Muscle layer of duodenum (tissue), 2 donors: ENCODE measurements at regions not wholly inside any gene's neighbourhood (a gene's known extent, or its start where the extent isn't known, plus 50 kb on each side); places are given as distances from the start of the nearest gene placed in this dataset.
A peak's percentile ranks its signal among the peaks of the same experiment; 100 is the strongest.

ENCODE experiments used
- H3K27ac ChIP-seq: one replicate; pipeline ENCODE4 v1.7.0; 2013; ENCODE audit warnings: mild to moderate bottlenecking, low read length
- H3K27me3 ChIP-seq: one replicate; pipeline ENCODE4 v1.7.0; 2013; ENCODE audit warnings: low read depth, mild to moderate bottlenecking, control low read depth, low read length
- H3K36me3 ChIP-seq, 2 donors: one replicate each; pipeline ENCODE4 v1.7.0; 2013; ENCODE audit warnings: low read length in 2 of 2, control low read depth in 1 of 2, mild to moderate bottlenecking in 1 of 2; ENCODE audit not compliant: insufficient read depth in 2 of 2, control insufficient read depth in 1 of 2
- H3K4me1 ChIP-seq, 2 donors: one replicate each; pipeline ENCODE4 v1.7.0; 2013; ENCODE audit warnings: low read length in 2 of 2, mild to moderate bottlenecking in 2 of 2, control low read depth in 1 of 2, moderate library complexity in 1 of 2; ENCODE audit not compliant: insufficient read depth in 2 of 2, control insufficient read depth in 1 of 2
- H3K4me3 ChIP-seq, 2 donors: one replicate each; pipeline ENCODE4 v1.7.0; 2013; ENCODE audit warnings: low read length in 2 of 2, low read depth in 1 of 2, mild to moderate bottlenecking in 1 of 2
- H3K9me3 ChIP-seq, 2 donors: one replicate each; pipeline ENCODE4 v1.7.0; 2013; ENCODE audit warnings: low read length in 2 of 2, control low read depth in 1 of 2, mild to moderate bottlenecking in 1 of 2; ENCODE audit not compliant: control insufficient read depth in 1 of 2
- donor health status: healthy.

GRCh38 chr4:56757821-56758411 lies 63.6 kb downstream of the SPINK2 start:
- Histone ChIP-seq H3K27ac (peak overlapping the region; percentile 63), H3K36me3 (peaks cover 0 to 3% of the 10 kb centered on the region in 2 donors), H3K9me3 (no peaks in the 10 kb centered on the region), H3K4me1 (peaks cover 3 to 8% of the 10 kb centered on the region in 2 donors), H3K4me3 (no peak overlapping the region), H3K27me3 (no peaks in the 10 kb centered on the region)

- Histone ChIP-seq H3K27me3 (no peaks in the 10 kb centered on the region), H3K4me3 (no peak overlapping the region), H3K36me3 (peaks cover 0 to 3% of the 10 kb centered on the region in 2 donors), H3K9me3 (no peaks in the 10 kb centered on the region), H3K27ac (peak overlapping the region; percentile 37), H3K4me1 (peaks cover 3 to 8% of the 10 kb centered on the region in 2 donors)
These were observed 64.2 kb downstream of the SPINK2 start for GRCh38 chr4:56757261-56757746.

- no peaks in the 10 kb centered on the region for H3K9me3 ChIP-seq
- no peak overlapping the region for H3K27ac ChIP-seq
- H3K4me3 ChIP-seq: no peak overlapping the region
These were observed 65.6 kb downstream of the SPINK2 start for GRCh38 chr4:56755901-56756300.

GRCh38 chr4:56752985-56753384 lies 68.5 kb downstream of the SPINK2 start:
- H3K36me3 ChIP-seq: peaks cover 0 to 3% of the 10 kb centered on the region in 2 donors
- H3K9me3 ChIP-seq: peaks cover 0 to 2% of the 10 kb centered on the region in 2 donors
- H3K27me3 ChIP-seq: no peaks in the 10 kb centered on the region
- no peak overlapping the region for H3K27ac ChIP-seq
- H3K4me3 ChIP-seq: no peak overlapping the region
- peaks cover 3 to 8% of the 10 kb centered on the region in 2 donors for H3K4me1 ChIP-seq

More at GRCh38 chr4:56755901-56756300, 65.6 kb downstream of the SPINK2 start:
- Histone ChIP-seq H3K4me1 (peaks cover 3 to 8% of the 10 kb centered on the region in 2 donors), H3K27me3 (no peaks in the 10 kb centered on the region), H3K36me3 (peaks cover 0 to 3% of the 10 kb centered on the region in 2 donors)

GRCh38 chr4:56750231-56750630 lies 69.1 kb upstream of the HOPX start:
- no peaks in the 10 kb centered on the region for H3K4me1 ChIP-seq
- peaks cover 0 to 2% of the 10 kb centered on the region in 2 donors for H3K9me3 ChIP-seq
- H3K4me3 ChIP-seq: no peak overlapping the region
- no peak overlapping the region for H3K27ac ChIP-seq
- no peaks in the 10 kb centered on the region for H3K27me3 ChIP-seq
- no peaks in the 10 kb centered on the region for H3K36me3 ChIP-seq

- Histone ChIP-seq H3K27me3 (no peaks in the 10 kb centered on the region), H3K4me3 (no peak overlapping the region), H3K36me3 (no peaks in the 10 kb centered on the region), H3K4me1 (no peaks in the 10 kb centered on the region), H3K27ac (no peak overlapping the region), H3K9me3 (peaks cover 0 to 2% of the 10 kb centered on the region in 2 donors)
These were observed 67.2 kb upstream of the HOPX start for GRCh38 chr4:56748271-56748670.

GRCh38 chr4:56746639-56747038 lies 65.5 kb upstream of the HOPX start:
- Histone ChIP-seq H3K27ac (no peak overlapping the region), H3K9me3 (peaks cover 0 to 2% of the 10 kb centered on the region in 2 donors), H3K36me3 (no peaks in the 10 kb centered on the region), H3K4me1 (no peaks in the 10 kb centered on the region), H3K4me3 (no peak overlapping the region), H3K27me3 (no peaks in the 10 kb centered on the region)

- no peaks in the 10 kb centered on the region for H3K9me3 ChIP-seq
- H3K27ac ChIP-seq: no peak overlapping the region
- no peak overlapping the region for H3K4me3 ChIP-seq
- H3K36me3 ChIP-seq: no peaks in the 10 kb centered on the region
- H3K27me3 ChIP-seq: no peaks in the 10 kb centered on the region
- H3K4me1 ChIP-seq: no peaks in the 10 kb centered on the region
These were observed 63.9 kb upstream of the HOPX start for GRCh38 chr4:56745042-56745441.

GRCh38 chr4:56744030-56744429 lies 62.9 kb upstream of the HOPX start:
- Histone ChIP-seq H3K27me3 (no peaks in the 10 kb centered on the region), H3K4me3 (no peak overlapping the region), H3K4me1 (no peaks in the 10 kb centered on the region), H3K9me3 (no peaks in the 10 kb centered on the region), H3K36me3 (no peaks in the 10 kb centered on the region), H3K27ac (no peak overlapping the region)

GRCh38 chr4:56743550-56743949 lies 62.5 kb upstream of the HOPX start:
- Histone ChIP-seq H3K27ac (no peak overlapping the region), H3K36me3 (no peaks in the 10 kb centered on the region), H3K9me3 (no peaks in the 10 kb centered on the region), H3K4me3 (no peak overlapping the region), H3K27me3 (no peaks in the 10 kb centered on the region), H3K4me1 (no peaks in the 10 kb centered on the region)

GRCh38 chr4:56742080-56742871 lies 61.2 kb upstream of the HOPX start:
- Histone ChIP-seq H3K9me3 (no peaks in the 10 kb centered on the region), H3K27me3 (no peaks in the 10 kb centered on the region), H3K4me3 (no peak overlapping the region), H3K27ac (no peak overlapping the region), H3K36me3 (no peaks in the 10 kb centered on the region), H3K4me1 (no peaks in the 10 kb centered on the region)
